Limb (tissue), 2 donors: ENCODE measurements at regions not wholly inside any gene's neighbourhood (a gene's known extent, or its start where the extent isn't known, plus 50 kb on each side); places are given as distances from the start of the nearest gene placed in this dataset.
A peak's percentile ranks its signal among the peaks of the same experiment; 100 is the strongest.
"Not testable (repeated sequence)": the region's sequence is repeated elsewhere in the genome, so short reads cannot be mapped to it uniquely, and the experiment has no call there.

Source experiments
- DNase-seq, 2 donors: peaks; one replicate each; pipeline ENCODE4 v3.0.0-alpha.2; 2016; ENCODE audit errors: extremely low spot score in 2 of 2

DNA sequence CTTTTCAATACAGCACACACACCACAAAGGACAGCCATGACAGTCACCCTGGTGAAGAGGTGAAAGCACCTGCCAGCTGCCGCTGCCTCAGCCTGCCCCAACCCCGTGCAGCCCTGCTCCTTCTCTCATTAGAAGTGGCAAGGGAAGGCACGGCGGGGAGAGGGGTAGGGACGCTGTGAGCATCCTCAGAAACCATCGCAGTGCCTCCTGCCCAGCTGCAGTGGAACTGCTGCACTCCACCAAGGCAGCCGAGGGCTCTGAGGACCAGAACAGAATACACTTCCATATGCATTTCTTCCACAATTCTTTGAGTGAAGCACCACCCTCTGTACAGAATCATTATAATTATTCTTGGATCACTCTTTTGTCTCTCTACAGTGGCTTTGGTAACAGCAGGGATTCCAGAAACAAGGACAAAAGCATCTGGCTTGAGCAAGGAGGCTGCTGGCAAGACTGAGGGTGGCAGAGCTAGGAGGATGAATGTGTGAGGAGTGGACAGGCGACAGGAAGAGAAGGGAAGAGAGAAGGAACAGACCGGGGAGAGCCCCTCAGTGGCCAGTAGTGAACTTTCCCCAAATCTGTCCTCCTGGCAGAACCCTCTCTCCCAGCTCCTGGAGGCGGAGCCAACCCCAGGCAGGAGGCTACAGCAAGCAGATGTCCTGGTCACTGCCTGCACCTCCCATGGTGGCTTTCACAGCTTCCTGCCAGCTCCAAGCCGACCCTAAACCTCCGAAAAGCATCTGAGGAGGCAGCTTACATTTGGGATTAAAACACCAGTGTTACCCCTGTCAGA lies 73.2 kb downstream of the MTNR1A start:
- DNase-seq: no peak

DNA sequence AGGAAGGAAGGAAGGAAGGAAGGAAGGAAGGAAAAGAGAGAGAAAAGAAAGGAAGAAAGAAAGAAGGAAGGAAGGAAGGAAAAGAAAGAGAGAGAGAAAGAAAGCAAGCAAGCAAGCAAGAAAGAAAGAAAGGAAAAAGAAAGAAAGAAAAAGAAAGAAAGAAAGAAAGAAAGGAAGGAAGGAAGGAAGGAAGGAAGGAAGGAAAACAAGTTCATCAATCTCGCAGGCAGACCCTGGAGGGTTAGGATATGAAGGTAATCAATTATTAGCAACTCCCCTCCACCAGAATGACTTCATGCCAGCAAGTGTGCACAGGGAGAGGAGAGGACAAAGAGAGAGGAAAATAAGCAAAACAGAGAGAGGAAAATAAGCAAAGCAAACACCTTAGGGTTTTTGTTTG lies 80.2 kb downstream of the MTNR1A start:
- DNase-seq: no peak

DNA sequence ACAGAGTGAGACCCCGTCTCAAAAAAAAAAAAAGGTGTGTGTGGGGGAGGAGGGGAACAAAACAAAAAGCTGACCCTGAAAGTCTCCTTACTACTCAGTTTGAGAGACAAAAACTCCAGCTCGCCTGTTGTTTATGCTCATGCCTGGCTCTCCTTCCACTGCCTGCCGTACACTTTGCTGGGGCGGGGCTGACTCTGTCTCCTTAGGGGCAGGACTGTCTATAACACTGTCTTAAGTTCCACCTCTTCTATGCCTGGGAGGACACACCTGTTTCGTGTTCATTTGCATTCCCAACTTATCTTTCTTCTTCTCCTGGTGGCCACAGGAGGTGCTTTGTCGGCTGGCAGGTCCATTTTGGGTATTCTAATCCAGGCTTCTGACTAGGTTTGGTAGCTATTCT lies 81.4 kb downstream of the MTNR1A start:
- no peak for DNase-seq

GRCh38 chr4:186472948-186473347 lies 82.4 kb downstream of the MTNR1A start:
- peak; percentile 29 to 55 for DNase-seq

DNA sequence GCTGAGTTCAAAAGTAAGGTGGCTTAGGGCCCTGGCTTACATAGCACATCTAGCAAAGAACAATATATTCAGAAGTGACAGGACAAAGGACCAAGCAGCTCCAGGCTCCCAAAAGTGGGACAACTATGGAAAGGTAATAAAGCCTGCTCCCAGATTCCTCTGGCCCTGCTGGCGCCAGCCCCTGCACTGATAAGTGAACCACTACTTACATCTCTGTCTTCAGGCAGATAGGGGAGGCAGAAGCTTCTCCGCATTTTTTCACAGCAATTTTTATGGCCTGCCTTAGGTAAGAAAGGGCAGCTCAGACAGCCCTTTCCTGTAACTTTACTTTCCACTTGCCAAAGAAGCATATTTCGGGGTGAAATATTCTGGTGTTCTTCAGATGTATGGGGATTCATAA lies 83.9 kb downstream of the MTNR1A start:
- no peak for DNase-seq

- DNase-seq: no peak
Measured at GRCh38 chr4:186458050-186458449, 97.3 kb downstream of the MTNR1A start.

- DNase-seq: no peak
Measured at GRCh38 chr4:186451982-186452381, 103.4 kb downstream of the MTNR1A start.

DNA sequence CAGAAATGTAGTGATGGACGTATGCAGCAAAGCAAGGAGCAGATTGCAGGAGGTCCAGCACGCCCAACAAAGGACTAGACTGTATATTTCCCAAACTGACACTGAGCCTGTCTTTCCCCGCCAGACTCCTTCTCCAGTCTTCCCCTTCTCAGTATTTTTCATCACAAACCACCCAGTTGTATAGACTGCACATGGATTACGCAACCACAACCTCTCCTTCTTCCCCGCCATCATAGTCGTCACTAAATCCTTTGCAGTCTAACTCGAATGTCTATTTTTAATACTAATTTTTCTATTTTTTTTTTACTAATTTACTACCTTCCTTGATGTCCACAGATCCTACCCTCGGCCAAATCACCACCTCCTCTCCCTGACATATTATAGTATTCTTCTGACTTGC lies 105.4 kb downstream of the MTNR1A start:
- no peak for DNase-seq

- no peak for DNase-seq
Measured at GRCh38 chr4:186445040-186445439, 110.3 kb downstream of the MTNR1A start.

- no peak for DNase-seq
Measured at GRCh38 chr4:186441502-186441901, 113.9 kb downstream of the MTNR1A start.

GRCh38 chr4:186428481-186428880 lies 126.9 kb downstream of the MTNR1A start:
- no peak for DNase-seq

GRCh38 chr4:186424745-186425144 lies 130.6 kb downstream of the MTNR1A start:
- DNase-seq: no peak

DNA sequence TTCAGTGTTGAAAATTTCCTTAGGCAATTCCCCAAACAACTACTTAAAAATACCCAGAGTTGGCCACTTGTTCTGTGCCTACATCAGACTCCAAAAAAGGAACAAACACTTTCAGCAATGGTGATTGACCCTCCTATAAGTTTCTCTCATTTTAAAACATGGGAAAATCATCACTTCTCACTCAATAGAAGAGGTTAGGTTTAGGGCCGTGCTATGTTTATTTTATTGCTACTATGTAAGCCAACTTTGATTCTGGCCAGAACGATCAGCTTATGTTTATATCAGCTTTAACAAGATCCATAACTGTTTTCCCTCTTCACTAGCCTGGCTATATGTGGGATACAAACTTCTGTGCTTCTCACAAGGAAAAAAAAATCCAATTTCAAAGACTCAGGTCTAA lies 133.1 kb downstream of the MTNR1A start:
- DNase-seq: no peak

DNA sequence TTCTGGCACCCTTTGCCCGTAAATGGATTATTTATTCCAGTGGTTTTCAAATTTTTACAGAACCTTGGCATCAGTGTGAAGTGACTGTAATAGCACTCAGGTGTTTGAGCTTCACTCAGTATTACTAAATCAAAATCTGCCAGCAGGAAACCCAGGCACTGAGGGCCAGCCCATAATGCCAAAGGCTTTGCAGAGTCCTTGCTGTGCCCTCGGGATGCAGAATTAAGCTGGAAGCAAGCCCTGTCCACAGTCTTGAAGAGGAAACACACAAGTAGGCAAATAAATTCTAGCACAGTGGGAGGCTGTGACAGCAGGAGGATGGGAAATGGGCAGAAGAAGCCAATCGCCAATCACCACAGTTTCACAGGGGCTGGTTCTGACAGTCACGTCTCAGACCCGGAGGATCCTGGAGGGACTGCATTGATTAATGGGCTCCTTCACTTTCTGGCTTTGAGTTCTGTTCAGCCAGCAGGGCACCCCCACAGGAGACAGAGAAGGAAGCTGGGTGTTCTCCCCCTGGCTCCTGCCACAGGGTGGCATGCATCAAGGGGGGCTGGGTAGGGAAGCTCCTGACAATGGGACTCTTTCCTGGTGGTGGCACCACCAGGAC lies 138.8 kb downstream of the MTNR1A start:
- no peak for DNase-seq

GRCh38 chr4:186414390-186414789 lies 141.0 kb downstream of the MTNR1A start:
- no peak for DNase-seq

DNA sequence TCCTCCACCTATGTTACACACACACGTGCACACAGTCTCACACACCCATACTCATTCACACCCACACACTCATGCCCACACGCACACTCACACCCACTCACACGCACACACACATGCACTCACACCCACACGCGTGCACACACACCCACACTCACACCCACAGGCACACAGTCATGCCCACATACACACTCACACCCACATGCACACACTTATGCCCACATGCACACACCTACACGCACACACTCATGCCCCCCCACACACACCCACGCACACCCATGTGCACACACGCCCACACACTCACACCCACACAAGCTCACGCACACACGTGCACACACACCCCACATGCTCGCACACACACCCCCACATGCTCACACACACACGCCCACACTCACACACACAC lies 140.0 kb downstream of the F11 start:
- DNase-seq: no peak

DNA sequence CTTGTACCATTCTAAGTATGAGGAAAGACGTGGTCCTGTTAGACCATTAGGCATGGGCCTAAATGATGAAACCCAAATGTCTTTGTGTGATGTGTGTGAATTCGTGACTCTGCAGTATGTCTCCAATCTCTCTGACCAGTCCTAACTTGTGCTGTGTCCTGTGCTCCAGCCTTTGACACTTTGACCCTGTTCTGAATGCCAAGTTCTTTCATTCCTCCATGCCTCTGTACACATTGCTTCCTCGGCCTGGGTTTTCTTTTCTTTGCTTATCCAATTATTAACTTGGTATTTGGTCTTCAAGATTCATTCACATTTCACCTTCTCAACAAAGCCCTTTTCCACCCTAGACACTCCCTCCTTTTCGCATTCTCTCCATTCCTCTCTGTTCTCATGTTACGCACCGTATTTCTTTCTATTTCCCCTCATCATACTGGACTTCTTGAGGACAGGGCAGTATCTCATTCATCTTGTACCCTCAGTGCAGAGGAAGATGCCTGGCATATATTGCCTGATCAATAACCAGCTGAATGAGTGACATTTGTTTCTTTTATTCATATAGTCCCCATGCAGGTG lies 138.7 kb downstream of the F11 start:
- DNase-seq: no peak

- DNase-seq: no peak
Measured at GRCh38 chr4:186400676-186401075, 134.7 kb downstream of the F11 start.

DNA sequence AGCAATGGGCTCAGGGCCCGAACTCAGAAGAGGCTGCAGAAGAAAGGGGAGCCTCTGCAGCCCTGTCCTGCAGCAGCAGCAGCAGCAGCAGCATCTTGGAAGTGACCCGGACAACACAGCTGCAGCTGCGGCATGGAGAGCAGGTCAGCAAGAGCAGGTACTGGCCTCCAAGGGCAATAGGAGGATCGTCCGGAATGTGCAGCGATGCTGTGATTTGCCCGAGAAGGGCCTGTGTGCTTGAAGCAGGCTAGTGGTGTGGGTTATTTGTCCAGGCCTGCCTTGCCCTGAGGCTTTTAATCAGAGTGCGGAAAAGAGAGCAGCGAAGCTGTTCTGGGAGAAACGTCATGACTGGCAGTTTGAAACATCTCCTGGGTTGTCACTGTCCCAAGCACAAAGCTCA lies 126.0 kb downstream of the F11 start:
- DNase-seq: no peak

DNA sequence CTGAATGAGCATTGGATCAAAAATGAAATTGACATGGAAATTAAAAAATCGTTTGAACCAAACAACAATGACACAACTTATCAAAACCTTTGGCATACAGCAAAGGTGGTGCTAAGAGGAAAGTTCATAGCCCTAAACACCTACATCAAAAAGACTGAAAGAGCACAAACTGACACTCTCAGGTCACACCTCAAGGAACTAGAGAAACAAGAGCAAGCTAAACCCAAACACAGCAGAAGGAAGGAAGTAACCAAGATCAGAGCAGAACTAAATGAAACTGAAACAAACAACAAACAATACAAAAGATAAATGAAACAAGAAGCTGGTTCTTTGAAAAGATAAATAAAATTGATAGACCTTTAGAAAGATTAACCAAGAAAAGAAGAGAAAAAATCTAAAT lies 118.3 kb downstream of the F11 start:
- DNase-seq: not testable (repeated sequence)

DNA sequence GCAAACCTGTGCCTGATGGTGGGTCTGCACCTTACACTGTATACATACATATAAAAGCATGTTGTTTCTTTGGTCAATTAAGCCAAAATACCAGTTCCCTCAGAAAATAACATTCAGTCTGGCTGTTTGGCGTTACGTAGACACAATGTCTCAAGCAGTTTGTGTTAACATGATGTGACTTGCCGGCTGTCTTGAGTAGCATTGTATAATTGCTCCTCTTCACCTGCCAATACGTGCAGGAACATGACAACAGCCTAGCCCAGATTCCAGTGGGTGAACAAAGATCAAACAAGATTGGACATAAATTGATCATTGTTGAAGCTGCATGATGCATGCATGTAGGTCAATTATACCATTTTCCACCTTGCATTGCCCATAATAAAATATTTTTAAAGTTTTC lies 102.3 kb downstream of the F11 start:
- no peak for DNase-seq

DNA sequence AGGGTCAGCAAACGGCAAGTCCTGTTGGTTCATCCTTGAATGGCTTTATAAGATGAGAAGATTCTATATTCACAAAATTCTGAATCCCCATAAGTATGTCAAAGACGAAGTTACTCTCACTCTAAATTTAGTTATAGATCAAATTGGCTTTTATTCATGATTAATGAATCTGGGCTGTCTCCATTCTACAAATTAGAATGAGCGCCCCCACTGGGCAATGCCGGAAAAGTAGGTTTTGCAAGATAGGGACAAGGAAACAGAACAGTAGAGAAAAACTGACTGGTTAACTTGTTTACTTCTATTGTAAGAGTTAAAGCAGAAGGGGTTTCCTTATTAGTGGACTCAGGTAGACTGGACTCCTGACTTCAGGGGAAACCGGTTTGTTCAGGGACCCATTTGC lies 100.3 kb downstream of the F11 start:
- no peak for DNase-seq

GRCh38 chr4:186363038-186363437 lies 97.0 kb downstream of the F11 start:
- DNase-seq: not testable (repeated sequence)
